ENCODE measurements at regions not wholly inside any gene's neighbourhood (a gene's known extent, or its start where the extent isn't known, plus 50 kb on each side); places are given as distances from the start of the nearest gene placed in this dataset.

- no peak for DNase-seq (ENCODE audit: low spot score)
- Mint-ChIP-seq H3K4me1 (no peaks in the 10 kb centered on the region), H3K27me3 (ENCODE audit: insufficient read depth, low read depth, poor library complexity) (peaks cover 1% of the 10 kb centered on the region)
Measured at GRCh38 chr3:72179107-72179464, 394.1 kb upstream of the PROK2 start.

More at GRCh38 chr3:72179107-72179464, 394.1 kb upstream of the PROK2 start:
- H3K4me3 Mint-ChIP-seq: no peak overlapping the region
- TF ChIP-seq NANOG (IDR thresholded peaks at IDR 0.05; ENCODE audit: borderline replicate concordance) (no peak), EZH2 (IDR thresholded peaks at IDR 0.05; ENCODE audit: low read depth, unreplicated experiment) (no peak), STAT1 (IDR thresholded peaks at IDR 0.05; ENCODE audit: unreplicated experiment) (no peak), ZNF331 (CRISPR knock-in tag; IDR thresholded peaks at IDR 0.05; ENCODE audit: low read depth) (no peak), JUNB (IDR thresholded peaks at IDR 0.05; ENCODE audit: unreplicated experiment) (no peak), ZNF114 (CRISPR knock-in tag; IDR thresholded peaks at IDR 0.05) (no peak), CREB1 (CRISPR knock-in tag; IDR thresholded peaks at IDR 0.05; ENCODE audit: low read depth) (no peak), POLR2AphosphoS5 (IDR thresholded peaks at IDR 0.05; ENCODE audit: low read depth) (no peak), ZNF462 (CRISPR knock-in tag; IDR thresholded peaks at IDR 0.05) (no peak), CTCF (conservative IDR thresholded peaks at IDR 0.05; ENCODE audit: low read depth in 2 of 2) (no peak), EZH2phosphoT487 (IDR thresholded peaks at IDR 0.05; ENCODE audit: unreplicated experiment) (no peak)
- TF ChIP-seq, protein P1, sequence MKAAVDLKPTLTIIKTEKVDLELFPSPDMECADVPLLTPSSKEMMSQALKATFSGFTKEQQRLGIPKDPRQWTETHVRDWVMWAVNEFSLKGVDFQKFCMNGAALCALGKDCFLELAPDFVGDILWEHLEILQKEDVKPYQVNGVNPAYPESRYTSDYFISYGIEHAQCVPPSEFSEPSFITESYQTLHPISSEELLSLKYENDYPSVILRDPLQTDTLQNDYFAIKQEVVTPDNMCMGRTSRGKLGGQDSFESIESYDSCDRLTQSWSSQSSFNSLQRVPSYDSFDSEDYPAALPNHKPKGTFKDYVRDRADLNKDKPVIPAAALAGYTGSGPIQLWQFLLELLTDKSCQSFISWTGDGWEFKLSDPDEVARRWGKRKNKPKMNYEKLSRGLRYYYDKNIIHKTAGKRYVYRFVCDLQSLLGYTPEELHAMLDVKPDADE (IDR thresholded peaks at IDR 0.05): no peak
- TF ChIP-seq, protein P2, sequence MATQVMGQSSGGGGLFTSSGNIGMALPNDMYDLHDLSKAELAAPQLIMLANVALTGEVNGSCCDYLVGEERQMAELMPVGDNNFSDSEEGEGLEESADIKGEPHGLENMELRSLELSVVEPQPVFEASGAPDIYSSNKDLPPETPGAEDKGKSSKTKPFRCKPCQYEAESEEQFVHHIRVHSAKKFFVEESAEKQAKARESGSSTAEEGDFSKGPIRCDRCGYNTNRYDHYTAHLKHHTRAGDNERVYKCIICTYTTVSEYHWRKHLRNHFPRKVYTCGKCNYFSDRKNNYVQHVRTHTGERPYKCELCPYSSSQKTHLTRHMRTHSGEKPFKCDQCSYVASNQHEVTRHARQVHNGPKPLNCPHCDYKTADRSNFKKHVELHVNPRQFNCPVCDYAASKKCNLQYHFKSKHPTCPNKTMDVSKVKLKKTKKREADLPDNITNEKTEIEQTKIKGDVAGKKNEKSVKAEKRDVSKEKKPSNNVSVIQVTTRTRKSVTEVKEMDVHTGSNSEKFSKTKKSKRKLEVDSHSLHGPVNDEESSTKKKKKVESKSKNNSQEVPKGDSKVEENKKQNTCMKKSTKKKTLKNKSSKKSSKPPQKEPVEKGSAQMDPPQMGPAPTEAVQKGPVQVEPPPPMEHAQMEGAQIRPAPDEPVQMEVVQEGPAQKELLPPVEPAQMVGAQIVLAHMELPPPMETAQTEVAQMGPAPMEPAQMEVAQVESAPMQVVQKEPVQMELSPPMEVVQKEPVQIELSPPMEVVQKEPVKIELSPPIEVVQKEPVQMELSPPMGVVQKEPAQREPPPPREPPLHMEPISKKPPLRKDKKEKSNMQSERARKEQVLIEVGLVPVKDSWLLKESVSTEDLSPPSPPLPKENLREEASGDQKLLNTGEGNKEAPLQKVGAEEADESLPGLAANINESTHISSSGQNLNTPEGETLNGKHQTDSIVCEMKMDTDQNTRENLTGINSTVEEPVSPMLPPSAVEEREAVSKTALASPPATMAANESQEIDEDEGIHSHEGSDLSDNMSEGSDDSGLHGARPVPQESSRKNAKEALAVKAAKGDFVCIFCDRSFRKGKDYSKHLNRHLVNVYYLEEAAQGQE (IDR thresholded peaks at IDR 0.05; ENCODE audit: unreplicated experiment): no peak
- H3K27me3 ChIP-seq (ENCODE audit: insufficient read depth): no peaks in the 10 kb centered on the region
- H3K9me2 ChIP-seq (ENCODE audit: insufficient read depth): no peaks in the 10 kb centered on the region
- no peak overlapping the region for H3K4me2 ChIP-seq
- no peak overlapping the region for H3K4me3 ChIP-seq
- H3K36me3 ChIP-seq (ENCODE audit: insufficient read depth): no peaks in the 10 kb centered on the region
- H2AFZ ChIP-seq: no peak overlapping the region
- H3F3A ChIP-seq (replicated peaks; ENCODE audit: low read depth): no peaks in the 10 kb centered on the region
- no peak overlapping the region for H3K27ac ChIP-seq (ENCODE audit: low read depth)
- no peak overlapping the region for H3K27ac Mint-ChIP-seq
- H3K36me3 Mint-ChIP-seq (ENCODE audit: low read depth): no peaks in the 10 kb centered on the region
- H4K20me1 ChIP-seq (replicated peaks; ENCODE audit: insufficient read depth): no peaks in the 10 kb centered on the region
- H3K4me1 ChIP-seq (ENCODE audit: insufficient read depth): no peaks in the 10 kb centered on the region
- H3K9me3 Mint-ChIP-seq: 0 out of 3 replicates have a peak, but pooled peaks cover 4% of the 10 kb centered on the region
- no peaks in the 10 kb centered on the region for H3K79me2 ChIP-seq (replicated peaks; ENCODE audit: insufficient read depth)
- ATAC-seq: no peak
